Uterus (tissue), 2 donors: ENCODE measurements at regions not wholly inside any gene's neighbourhood (a gene's known extent, or its start where the extent isn't known, plus 50 kb on each side); places are given as distances from the start of the nearest gene placed in this dataset.

Experiments
- POLR2A ChIP-seq, 2 donors: fragments of 450-650 bp; IDR thresholded peaks; one replicate each; pipeline ENCODE4 v1.6.1; 2016; ENCODE audit warnings: antibody characterized with exemption in 2 of 2, mild to moderate bottlenecking in 1 of 2, moderate library complexity in 1 of 2
- TF ChIP-seq, protein P1 (sequence below), 4 experiments: fragments of 200-600 bp in 2 of 4; fragments of 450-650 bp in 2 of 4; sonication (generic) in 2 of 4; IDR thresholded peaks; one replicate each; pipeline ENCODE4 v1.5.1; 2016 to 2019; ENCODE audit warnings: antibody characterized with exemption in 4 of 4, mild to moderate bottlenecking in 2 of 4, moderate library complexity in 1 of 4

DNA sequence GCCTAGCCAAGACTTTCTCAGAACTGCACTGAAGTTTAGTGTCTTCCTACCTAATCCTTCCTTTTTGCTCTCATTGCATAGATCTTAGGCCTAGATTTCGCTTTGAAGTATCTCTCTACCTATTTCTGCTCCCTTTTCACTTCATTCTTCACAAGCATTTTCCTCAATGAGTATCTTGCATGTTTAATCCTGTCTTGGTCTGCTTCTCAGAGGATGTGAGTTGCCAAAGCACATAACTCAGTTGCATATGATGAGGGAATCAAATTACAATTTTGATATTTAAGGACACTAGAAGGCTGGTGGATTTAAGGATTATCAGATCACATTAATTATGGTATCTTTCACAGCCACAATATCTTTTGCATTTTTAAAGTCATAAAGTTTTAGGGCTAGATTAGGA lies 195.5 kb upstream of the DAAM1 start:
- TF ChIP-seq, protein P1, sequence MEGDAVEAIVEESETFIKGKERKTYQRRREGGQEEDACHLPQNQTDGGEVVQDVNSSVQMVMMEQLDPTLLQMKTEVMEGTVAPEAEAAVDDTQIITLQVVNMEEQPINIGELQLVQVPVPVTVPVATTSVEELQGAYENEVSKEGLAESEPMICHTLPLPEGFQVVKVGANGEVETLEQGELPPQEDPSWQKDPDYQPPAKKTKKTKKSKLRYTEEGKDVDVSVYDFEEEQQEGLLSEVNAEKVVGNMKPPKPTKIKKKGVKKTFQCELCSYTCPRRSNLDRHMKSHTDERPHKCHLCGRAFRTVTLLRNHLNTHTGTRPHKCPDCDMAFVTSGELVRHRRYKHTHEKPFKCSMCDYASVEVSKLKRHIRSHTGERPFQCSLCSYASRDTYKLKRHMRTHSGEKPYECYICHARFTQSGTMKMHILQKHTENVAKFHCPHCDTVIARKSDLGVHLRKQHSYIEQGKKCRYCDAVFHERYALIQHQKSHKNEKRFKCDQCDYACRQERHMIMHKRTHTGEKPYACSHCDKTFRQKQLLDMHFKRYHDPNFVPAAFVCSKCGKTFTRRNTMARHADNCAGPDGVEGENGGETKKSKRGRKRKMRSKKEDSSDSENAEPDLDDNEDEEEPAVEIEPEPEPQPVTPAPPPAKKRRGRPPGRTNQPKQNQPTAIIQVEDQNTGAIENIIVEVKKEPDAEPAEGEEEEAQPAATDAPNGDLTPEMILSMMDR (IDR thresholded peaks at IDR 0.05), result no peak
- no peak for TF ChIP-seq POLR2A (IDR thresholded peaks at IDR 0.05)
